ENCODE measurements at regions not wholly inside any gene's neighbourhood (a gene's known extent, or its start where the extent isn't known, plus 50 kb on each side); places are given as distances from the start of the nearest gene placed in this dataset.

GRCh38 chr1:101141376-101141775 is 95.4 kb upstream of the S1PR1 start:
- no peak for TF ChIP-seq CTCF (IDR thresholded peaks at IDR 0.05)
- no peak for TF ChIP-seq POLR2A (IDR thresholded peaks at IDR 0.05)
- TF ChIP-seq EP300 (IDR thresholded peaks at IDR 0.05) = no peak

All from tibial nerve (tissue), 4 donors.